Tibial artery (tissue), 4 donors: ENCODE measurements at regions not wholly inside any gene's neighbourhood (a gene's known extent, or its start where the extent isn't known, plus 50 kb on each side); places are given as distances from the start of the nearest gene placed in this dataset.

Experiments used
- DNase-seq, 2 donors: peaks; one replicate each; pipeline ENCODE4 v3.0.0-alpha.2; 2019
- H3K27ac ChIP-seq, 2 donors: fragments of 200-600 bp; sonication (generic) in 1 of 2; 1 replicate in 1 of 2; 2 replicates in 1 of 2; pipeline ENCODE4 v1.5.1; 2018 to 2019; ENCODE audit warnings: mild to moderate bottlenecking in 1 of 2
- H3K27me3 ChIP-seq, 2 donors: fragments of 200-600 bp; sonication (generic) in 1 of 2; one replicate each; pipeline versions ENCODE4 v1.5.1 to v1.6.0; 2016 to 2019
- H3K36me3 ChIP-seq, 3 donors: fragments of 200-600 bp; sonication (generic) in 2 of 3; one replicate each; pipeline ENCODE4 v1.5.1; 2016 to 2019; ENCODE audit warnings: mild to moderate bottlenecking in 2 of 3
- H3K4me1 ChIP-seq, 4 donors: fragments of 200-600 bp; sonication (generic) in 2 of 4; 1 replicate in 3 of 4; 2 replicates in 1 of 4; pipeline ENCODE4 v1.5.1; 2016 to 2019
- H3K4me3 ChIP-seq, 2 donors: fragments of 200-600 bp; sonication (generic) in 1 of 2; 1 replicate in 1 of 2; 2 replicates in 1 of 2; pipeline ENCODE4 v1.5.1; 2018 to 2019; ENCODE audit warnings: mild to moderate bottlenecking in 2 of 2
- H3K9me3 ChIP-seq, 3 donors: fragments of 200-600 bp; sonication (generic) in 1 of 3; one replicate each; pipeline ENCODE4 v1.5.1; 2016 to 2019
- CTCF ChIP-seq, 2 experiments: fragments of 200-600 bp in 1 of 2; fragments of 450-650 bp in 1 of 2; IDR thresholded peaks; one replicate each; pipeline ENCODE4 v1.5.1; 2017 to 2019; ENCODE audit warnings: antibody characterized with exemption in 2 of 2, mild to moderate bottlenecking in 1 of 2, moderate library complexity in 1 of 2
- intact Hi-C: fragments of 100-400 bp; cut with DNase I; formaldehyde crosslinking; loops from one replicate; pipeline ENCODE4 v1.15.0; 2023; ENCODE audit warnings: low total_unique reads

GRCh38 chr12:12018454-12018853, 52.3 kb upstream of the BCL2L14 start:
- H3K36me3 ChIP-seq: no peaks in the 10 kb centered on the region
- H3K27me3 ChIP-seq: no peaks in the 10 kb centered on the region
- no peak overlapping the region for H3K4me3 ChIP-seq
- intact Hi-C loops: loop anchor here (5.0 kb wide), 2 partner anchors 376 to 426 kb away; no protein-coding TSS in a partner anchor
- no peaks in the 10 kb centered on the region for H3K9me3 ChIP-seq
- no peak overlapping the region for H3K27ac ChIP-seq
- no peak for TF ChIP-seq CTCF (IDR thresholded peaks at IDR 0.05)
- no peak for DNase-seq
- peaks cover 0 to 19% (median 8%) of the 10 kb centered on the region in 4 donors for H3K4me1 ChIP-seq

GRCh38 chr12:12019881-12020280, 50.9 kb upstream of the BCL2L14 start:
- H3K27me3 ChIP-seq: no peaks in the 10 kb centered on the region
- peaks cover 0 to 19% (median 8%) of the 10 kb centered on the region in 4 donors for H3K4me1 ChIP-seq
- no peaks in the 10 kb centered on the region for H3K36me3 ChIP-seq
- no peak overlapping the region for H3K4me3 ChIP-seq
- no peaks in the 10 kb centered on the region for H3K9me3 ChIP-seq
- no peak overlapping the region for H3K27ac ChIP-seq
- TF ChIP-seq CTCF (IDR thresholded peaks at IDR 0.05): no peak
- intact Hi-C loops: loop anchor here (5.0 kb wide), 2 partner anchors 378 to 428 kb away; no protein-coding TSS in a partner anchor
- DNase-seq: no peak

GRCh38 chr12:12020762-12021161, 50.0 kb upstream of the BCL2L14 start:
- Histone ChIP-seq H3K4me1 (peaks cover 0 to 19% (median 8%) of the 10 kb centered on the region in 4 donors), H3K27ac (no peak overlapping the region), H3K9me3 (no peaks in the 10 kb centered on the region), H3K4me3 (no peak overlapping the region), H3K36me3 (no peaks in the 10 kb centered on the region), H3K27me3 (no peaks in the 10 kb centered on the region)
- no peak for DNase-seq
- intact Hi-C loops: no loop called here
- TF ChIP-seq CTCF (IDR thresholded peaks at IDR 0.05): no peak
